Fibroblast of lung (primary cell): ENCODE measurements at regions not wholly inside any gene's neighbourhood (a gene's known extent, or its start where the extent isn't known, plus 50 kb on each side); places are given as distances from the start of the nearest gene placed in this dataset.

ENCODE experiments used
- CTCF ChIP-seq, 2 donors: IDR thresholded peaks in 1 of 2; conservative IDR thresholded peaks in 1 of 2; 1 replicate in 1 of 2; 2 replicates in 1 of 2; pipeline ENCODE4 v1.5.1; 2011 to 2012; ENCODE audit warnings: low read length in 2 of 2, control low read depth in 1 of 2, inconsistent platforms in 1 of 2, low read depth in 1 of 2, mild to moderate bottlenecking in 1 of 2
- EZH2 ChIP-seq: IDR thresholded peaks from 2 replicates; pipeline ENCODE4 v1.5.1; 2012; ENCODE audit warnings: low read length, control low read depth, mild to moderate bottlenecking; ENCODE audit errors: missing control alignments

- no peak for TF ChIP-seq CTCF (conservative IDR thresholded peaks at IDR 0.05 in 1 of 2, IDR thresholded peaks at IDR 0.05 in 1 of 2; ENCODE audit: low read depth in 1 of 2, low read length in 2 of 2)
- no peak for TF ChIP-seq EZH2
Measured at GRCh38 chr3:34056951-34057390, 258.5 kb downstream of the PDCD6IP start.
